Pancreas (tissue), 10 donors: ENCODE measurements at regions not wholly inside any gene's neighbourhood (a gene's known extent, or its start where the extent isn't known, plus 50 kb on each side); places are given as distances from the start of the nearest gene placed in this dataset.

ENCODE experiments used
- ATAC-seq, 4 donors: fragments of 200-7000 bp; cut with Tn5 transposase; one replicate each; pipeline versions ENCODE4 v1.8.0 to v1.9.1; 2020; ENCODE audit warnings: mild to moderate bottlenecking in 4 of 4, moderate library complexity in 4 of 4
- DNase-seq, 6 donors: peaks; one replicate each; pipeline ENCODE4 v3.0.0-alpha.2; 2020
- FAIRE-seq: peaks from 2 replicates; lab custom pipeline; 2012; peaks lifted over from hg19 to GRCh38; lab: Jason Lieb, UNC
- H3K27ac ChIP-seq, 4 donors: fragments of 200-600 bp; sonication (generic); 1 replicate in 3 of 4; 2 replicates in 1 of 4; pipeline versions ENCODE4 v1.5.0 to v1.8.0; 2020
- H3K27me3 ChIP-seq, 4 donors: fragments of 200-600 bp; one replicate each; pipeline ENCODE4 v1.8.0; 2021
- H3K36me3 ChIP-seq, 3 donors: fragments of 200-600 bp; sonication (generic) in 1 of 3; one replicate each; pipeline versions ENCODE4 v1.5.0 to v1.8.0; 2020 to 2021
- H3K4me1 ChIP-seq, 3 donors: fragments of 200-600 bp; one replicate each; pipeline ENCODE4 v1.8.0; 2021
- H3K4me3 ChIP-seq, 4 donors: fragments of 200-600 bp; sonication (generic) in 2 of 4; one replicate each; pipeline versions ENCODE4 v1.5.0 to v1.8.0; 2020 to 2021
- H3K9me3 ChIP-seq, 4 donors: fragments of 200-600 bp; one replicate each; pipeline ENCODE4 v1.8.0; 2021
- WGBS, 2 donors: extraction: QIAGEN DNeasy Blood & Tissue Kit; methylation state at CpG; one replicate each; pipeline ENCODE4 v1.1.7; 2013; 5-methylcytosine and 5-hydroxymethylcytosine counted together
- intact Hi-C, 3 donors: fragments of 100-400 bp; cut with DNase I; formaldehyde crosslinking; loops; one replicate each; pipeline versions ENCODE4 v1.11.1 to v1.14.2; 2022
- TF ChIP-seq, protein P1 (sequence below), 4 donors: fragments of 200-600 bp; sonication (generic) in 3 of 4; IDR thresholded peaks; one replicate each; pipeline versions ENCODE4 v1.5.0 to v1.8.0; 2021; ENCODE audit warnings: antibody characterized with exemption in 4 of 4
- donor health status: healthy with polysubstance abuse.
- donor health status: DM: no; HTN: no; CAD: no; lungs with moderate emphysema.
- donor health status: DM: no; HTN: no; CAD: no.
- donor health status: control.
- donor health status: control.
- donor health status: Bipolar disorder and iron deficiency.
- donor health status: DM: yes; HTN: yes; CAD: no.
- donor health status: DM: no; HTN: no; CAD: no.
- donor health status: DM: no; HTN: no; CAD: no.
- donor health status: DM: yes; HTN: yes; CAD: no.

DNA sequence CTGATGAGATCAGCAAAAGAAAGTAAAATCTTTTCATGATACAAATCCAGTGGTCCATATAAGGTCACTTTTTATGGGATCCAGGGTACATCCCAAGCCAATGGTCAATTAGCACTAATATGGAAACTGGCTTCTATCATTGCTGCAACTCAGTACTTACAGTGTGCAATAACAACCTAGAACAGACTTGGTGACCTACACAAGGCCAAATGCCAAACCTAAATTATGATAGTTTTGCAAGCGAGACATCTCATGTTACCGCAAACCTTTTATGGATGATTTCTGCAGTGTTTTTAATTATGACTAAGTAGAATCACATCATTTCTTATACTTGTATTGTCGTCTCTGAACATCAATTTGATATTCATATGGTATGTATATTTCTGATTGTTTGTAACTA lies 583.5 kb upstream of the SEMA3D start:
- Histone ChIP-seq H3K4me3 (no peak overlapping the region), H3K27ac (no peak overlapping the region), H3K9me3 (no peaks in the 10 kb centered on the region), H3K27me3 (no peaks in the 10 kb centered on the region), H3K36me3 (no peaks in the 10 kb centered on the region), H3K4me1 (no peaks in the 10 kb centered on the region)
- TF ChIP-seq, protein P1, sequence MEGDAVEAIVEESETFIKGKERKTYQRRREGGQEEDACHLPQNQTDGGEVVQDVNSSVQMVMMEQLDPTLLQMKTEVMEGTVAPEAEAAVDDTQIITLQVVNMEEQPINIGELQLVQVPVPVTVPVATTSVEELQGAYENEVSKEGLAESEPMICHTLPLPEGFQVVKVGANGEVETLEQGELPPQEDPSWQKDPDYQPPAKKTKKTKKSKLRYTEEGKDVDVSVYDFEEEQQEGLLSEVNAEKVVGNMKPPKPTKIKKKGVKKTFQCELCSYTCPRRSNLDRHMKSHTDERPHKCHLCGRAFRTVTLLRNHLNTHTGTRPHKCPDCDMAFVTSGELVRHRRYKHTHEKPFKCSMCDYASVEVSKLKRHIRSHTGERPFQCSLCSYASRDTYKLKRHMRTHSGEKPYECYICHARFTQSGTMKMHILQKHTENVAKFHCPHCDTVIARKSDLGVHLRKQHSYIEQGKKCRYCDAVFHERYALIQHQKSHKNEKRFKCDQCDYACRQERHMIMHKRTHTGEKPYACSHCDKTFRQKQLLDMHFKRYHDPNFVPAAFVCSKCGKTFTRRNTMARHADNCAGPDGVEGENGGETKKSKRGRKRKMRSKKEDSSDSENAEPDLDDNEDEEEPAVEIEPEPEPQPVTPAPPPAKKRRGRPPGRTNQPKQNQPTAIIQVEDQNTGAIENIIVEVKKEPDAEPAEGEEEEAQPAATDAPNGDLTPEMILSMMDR (IDR thresholded peaks at IDR 0.05): no peak
- DNase-seq: no peak
- WGBS, 2 donors: 80 to 84% methylated on average over 3 of the region's 3 CpGs
- intact Hi-C loops: no loop called here
- ATAC-seq: no peak
- FAIRE-seq: no peak

DNA sequence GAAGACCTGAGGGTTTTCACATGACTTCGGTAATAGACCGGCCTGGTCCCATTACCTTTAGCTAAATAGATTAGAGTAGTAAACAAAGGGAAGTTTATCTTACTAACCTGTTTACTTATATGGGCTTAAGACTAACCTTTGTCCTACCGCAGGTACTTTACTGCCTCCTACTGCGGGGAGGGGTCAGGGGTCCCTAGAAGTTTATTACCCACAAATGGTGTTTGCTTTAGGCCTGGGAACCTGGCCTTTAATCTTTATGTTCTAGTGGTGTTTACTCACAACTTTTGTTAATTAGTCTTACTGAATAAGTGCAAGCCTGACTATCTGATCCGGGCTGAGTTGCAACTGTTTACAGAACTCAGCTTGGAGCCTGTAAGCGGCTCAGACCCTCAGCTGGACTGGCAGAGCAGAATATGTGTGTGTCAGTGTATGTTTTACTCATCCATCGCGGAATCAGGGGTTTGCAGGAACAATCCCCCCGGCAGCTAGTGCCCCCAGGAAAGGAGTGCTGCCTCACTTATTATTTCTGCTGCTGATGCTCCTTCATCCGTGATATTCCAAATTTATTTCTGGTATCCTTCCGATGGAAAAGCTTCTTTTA lies 578.9 kb upstream of the SEMA3D start:
- FAIRE-seq (no peak), ATAC-seq (no peak), DNase-seq (no peak)
- H3K27ac ChIP-seq: no peak overlapping the region
- no peaks in the 10 kb centered on the region for H3K4me1 ChIP-seq
- no peaks in the 10 kb centered on the region for H3K36me3 ChIP-seq
- TF ChIP-seq, protein P1 (IDR thresholded peaks at IDR 0.05): no peak
- intact Hi-C loops: no loop called here
- no peaks in the 10 kb centered on the region for H3K27me3 ChIP-seq
- no peak overlapping the region for H3K4me3 ChIP-seq
- no peaks in the 10 kb centered on the region for H3K9me3 ChIP-seq
- 33 to 38% methylated on average over 11 of the region's 11 CpGs for WGBS, 2 donors

DNA sequence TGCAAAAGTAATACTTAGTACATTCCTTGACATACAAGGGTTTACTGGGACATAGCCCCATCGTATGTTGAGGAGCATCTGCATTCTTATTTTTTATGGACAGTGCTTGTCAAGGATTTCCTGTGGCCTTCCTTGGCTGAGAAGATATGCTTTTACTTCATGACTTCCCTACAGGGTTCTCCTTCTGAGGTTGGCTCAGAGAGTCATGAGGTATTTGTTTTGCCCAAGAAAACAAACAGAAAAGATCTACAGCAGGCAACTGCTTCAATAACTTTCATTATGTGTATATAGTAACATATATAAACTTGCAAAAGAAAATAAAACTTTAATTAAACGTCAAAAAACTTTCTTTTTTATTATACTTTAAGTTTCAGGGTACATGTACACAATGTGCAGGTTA lies 577.2 kb upstream of the SEMA3D start:
- no peaks in the 10 kb centered on the region for H3K36me3 ChIP-seq
- TF ChIP-seq, protein P1 (IDR thresholded peaks at IDR 0.05): no peak
- no peaks in the 10 kb centered on the region for H3K27me3 ChIP-seq
- no peak for FAIRE-seq
- intact Hi-C loops: no loop called here
- no peaks in the 10 kb centered on the region for H3K9me3 ChIP-seq
- H3K4me3 ChIP-seq: no peak overlapping the region
- no peak for ATAC-seq
- WGBS, 2 donors: 41 to 45% methylated on average over 2 of the region's 2 CpGs
- no peak overlapping the region for H3K27ac ChIP-seq
- H3K4me1 ChIP-seq: no peaks in the 10 kb centered on the region
- DNase-seq: no peak

DNA sequence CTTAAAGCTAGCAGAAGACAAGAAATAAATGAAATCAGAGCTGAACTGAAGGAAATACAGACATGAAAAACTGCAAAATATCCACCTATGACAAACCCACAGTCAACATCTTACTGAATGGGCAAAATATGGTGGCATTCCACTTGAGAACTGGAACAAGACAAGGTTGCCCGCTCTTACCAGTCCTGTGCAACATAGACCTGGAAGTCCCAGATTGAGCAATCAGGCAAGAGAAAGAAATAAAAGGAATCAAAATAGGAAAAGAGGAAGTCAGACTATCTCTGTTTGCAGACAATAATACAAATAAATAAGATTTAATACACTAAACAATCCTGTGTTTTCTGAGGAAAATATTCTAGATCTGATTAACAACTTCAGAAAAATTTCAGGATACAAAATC lies 570.5 kb upstream of the SEMA3D start:
- 90 to 91% methylated on average over 1 of the region's 1 CpG for WGBS, 2 donors
- DNase-seq: no peak
- no peaks in the 10 kb centered on the region for H3K9me3 ChIP-seq
- no peaks in the 10 kb centered on the region for H3K36me3 ChIP-seq
- FAIRE-seq: no peak
- no peaks in the 10 kb centered on the region for H3K4me1 ChIP-seq
- TF ChIP-seq, protein P1 (IDR thresholded peaks at IDR 0.05): no peak
- no peak for ATAC-seq
- intact Hi-C loops: loop anchor here in 1 of 3 donors (10.0 kb wide), 1 partner anchor 713 kb away; no protein-coding TSS in a partner anchor
- no peaks in the 10 kb centered on the region for H3K27me3 ChIP-seq
- no peak overlapping the region for H3K27ac ChIP-seq
- H3K4me3 ChIP-seq: no peak overlapping the region

DNA sequence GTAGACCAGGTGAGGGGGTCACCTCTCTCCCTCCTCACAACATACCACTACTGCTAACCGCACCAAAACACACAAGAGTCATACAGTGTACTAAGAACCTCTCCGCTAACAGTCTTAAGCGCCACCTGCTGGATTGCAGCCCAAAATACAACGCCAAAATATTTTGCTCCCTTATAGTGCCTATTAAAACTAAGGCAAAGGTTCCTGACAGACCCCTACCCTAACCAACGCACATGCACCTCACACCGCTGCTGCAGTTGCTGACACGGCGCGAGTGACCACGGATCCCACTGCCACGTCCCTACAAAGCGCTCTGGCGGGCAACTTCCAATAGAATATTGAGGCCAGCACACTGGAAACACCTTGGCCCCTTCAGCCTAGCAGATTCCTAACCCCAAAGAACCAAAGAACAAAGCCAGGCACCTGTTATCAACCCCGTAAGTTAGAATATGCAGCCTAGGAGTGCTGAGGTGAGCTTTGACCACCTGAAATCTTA lies 563.6 kb upstream of the SEMA3D start:
- Histone ChIP-seq H3K4me3 (no peak overlapping the region), H3K4me1 (no peaks in the 10 kb centered on the region), H3K27ac (no peak overlapping the region), H3K9me3 (no peaks in the 10 kb centered on the region), H3K36me3 (no peaks in the 10 kb centered on the region), H3K27me3 (peaks cover 0 to 10% (median 0%) of the 10 kb centered on the region in 4 donors)
- DNase-seq (peak in 5 of 6 donors; percentile 29 to 64 (median 43)), ATAC-seq (peak; percentile 72 to 84 (median 81)), FAIRE-seq (no peak)
- intact Hi-C loops: loop anchor here in 1 of 3 donors (10.0 kb wide), 1 partner anchor 706 kb away; no protein-coding TSS in a partner anchor
- WGBS, 2 donors: 16% methylated on average over 14 of the region's 14 CpGs
- TF ChIP-seq, protein P1 (IDR thresholded peaks at IDR 0.05): peak; percentile 21 to 45 (median 42)
